ENCODE measurements at regions not wholly inside any gene's neighbourhood (a gene's known extent, or its start where the extent isn't known, plus 50 kb on each side); places are given as distances from the start of the nearest gene placed in this dataset.

DNA sequence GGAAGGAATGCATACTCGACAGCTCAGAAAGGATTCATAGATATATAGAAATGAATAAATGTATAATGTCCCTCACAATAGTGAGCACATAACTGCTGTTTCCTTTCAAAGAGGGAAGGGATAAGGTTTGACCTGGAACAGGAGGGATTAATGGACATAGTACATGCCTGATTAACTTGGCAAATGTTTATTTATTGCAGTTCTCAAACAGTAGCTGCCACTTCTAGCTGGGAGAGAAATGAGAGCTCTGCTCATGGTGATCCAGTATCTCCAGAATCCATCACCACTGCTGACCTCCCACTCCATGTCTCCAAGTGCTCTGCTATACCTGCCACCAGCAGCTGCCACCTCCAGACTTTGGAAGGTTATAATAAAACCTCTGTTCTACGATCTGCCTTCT, 108.1 kb downstream of the LRIG3 start:
- DNase-seq: peak in 1 of 2 experiments; percentile 54

GRCh38 chr12:58814036-58814435, 106.3 kb downstream of the LRIG3 start:
- no peak for DNase-seq

- no peak for DNase-seq
These were observed 105.1 kb downstream of the LRIG3 start for GRCh38 chr12:58815235-58815634.

- no peak for DNase-seq
These were observed 101.8 kb downstream of the LRIG3 start for GRCh38 chr12:58818546-58818945.

DNA sequence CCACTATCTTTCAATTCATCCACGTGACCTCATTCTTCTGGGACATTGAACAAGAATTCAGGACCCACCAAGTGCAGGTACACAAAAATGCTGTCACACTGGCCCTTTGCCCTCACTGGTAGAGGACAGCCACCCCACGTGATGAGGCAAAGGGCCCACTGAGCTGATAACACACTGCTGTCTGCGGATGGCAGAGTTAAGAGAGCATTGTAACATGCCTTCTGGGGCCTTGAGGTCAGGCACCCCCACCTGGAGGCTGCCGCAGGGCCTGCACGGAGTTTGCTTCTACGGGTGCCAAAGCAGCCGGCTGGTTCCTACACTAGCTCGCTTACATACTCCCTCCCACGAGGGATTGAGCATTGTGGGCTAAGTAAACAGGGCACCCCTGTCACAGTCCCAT, 101.0 kb downstream of the LRIG3 start:
- no peak for DNase-seq

GRCh38 chr12:58819985-58820384, 100.3 kb downstream of the LRIG3 start:
- DNase-seq: no peak
